GM13976 (cell line): ENCODE measurements at regions not wholly inside any gene's neighbourhood (a gene's known extent, or its start where the extent isn't known, plus 50 kb on each side); places are given as distances from the start of the nearest gene placed in this dataset.
"Not testable (repeated sequence)": the region's sequence is repeated elsewhere in the genome, so short reads cannot be mapped to it uniquely, and the experiment has no call there.

Experiments
- DNase-seq: peaks from one replicate; pipeline ENCODE4 v3.0.0; 2012; ENCODE audit warnings: low spot score
- in situ Hi-C: fragments of 300-500 bp; cut with MboI; formaldehyde crosslinking; loops from one replicate; pipeline ENCODE4 v1.12.0; 2022; ENCODE audit warnings: low sequenced_read_pairs, mixed read lengths, inconsistent platforms; ENCODE audit not compliant: unreplicated experiment
- TF ChIP-seq, protein P1 (sequence below): IDR thresholded peaks from 2 replicates; pipeline ENCODE4 v1.5.1; 2012; ENCODE audit warnings: borderline replicate concordance, mild to moderate bottlenecking; ENCODE audit not compliant: insufficient read depth; ENCODE audit errors: extremely low read depth, missing control alignments, control extremely low read depth

DNA sequence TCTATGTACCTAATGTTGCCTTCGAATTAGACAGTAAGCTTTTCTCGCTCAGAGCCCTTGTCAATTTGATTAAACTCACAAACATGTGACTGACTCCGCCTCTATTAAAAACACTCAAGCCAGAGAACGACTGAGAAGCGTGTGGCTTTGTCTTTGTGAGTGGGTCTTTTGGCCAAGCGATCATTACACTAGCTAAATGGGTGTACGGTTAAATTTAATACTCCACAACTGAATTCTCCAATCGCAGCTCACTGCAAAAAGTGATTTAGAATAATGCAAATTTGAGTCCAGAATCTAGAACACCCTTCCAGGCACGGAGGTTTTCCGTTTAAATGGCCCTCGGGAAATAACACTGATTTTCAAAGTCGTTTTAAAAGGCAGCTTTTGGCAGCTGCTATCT is 253.7 kb downstream of the EFCAB11 start:
- TF ChIP-seq, protein P1, sequence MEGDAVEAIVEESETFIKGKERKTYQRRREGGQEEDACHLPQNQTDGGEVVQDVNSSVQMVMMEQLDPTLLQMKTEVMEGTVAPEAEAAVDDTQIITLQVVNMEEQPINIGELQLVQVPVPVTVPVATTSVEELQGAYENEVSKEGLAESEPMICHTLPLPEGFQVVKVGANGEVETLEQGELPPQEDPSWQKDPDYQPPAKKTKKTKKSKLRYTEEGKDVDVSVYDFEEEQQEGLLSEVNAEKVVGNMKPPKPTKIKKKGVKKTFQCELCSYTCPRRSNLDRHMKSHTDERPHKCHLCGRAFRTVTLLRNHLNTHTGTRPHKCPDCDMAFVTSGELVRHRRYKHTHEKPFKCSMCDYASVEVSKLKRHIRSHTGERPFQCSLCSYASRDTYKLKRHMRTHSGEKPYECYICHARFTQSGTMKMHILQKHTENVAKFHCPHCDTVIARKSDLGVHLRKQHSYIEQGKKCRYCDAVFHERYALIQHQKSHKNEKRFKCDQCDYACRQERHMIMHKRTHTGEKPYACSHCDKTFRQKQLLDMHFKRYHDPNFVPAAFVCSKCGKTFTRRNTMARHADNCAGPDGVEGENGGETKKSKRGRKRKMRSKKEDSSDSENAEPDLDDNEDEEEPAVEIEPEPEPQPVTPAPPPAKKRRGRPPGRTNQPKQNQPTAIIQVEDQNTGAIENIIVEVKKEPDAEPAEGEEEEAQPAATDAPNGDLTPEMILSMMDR: no peak
- in situ Hi-C loops: no loop called here
- DNase-seq: no peak

DNA sequence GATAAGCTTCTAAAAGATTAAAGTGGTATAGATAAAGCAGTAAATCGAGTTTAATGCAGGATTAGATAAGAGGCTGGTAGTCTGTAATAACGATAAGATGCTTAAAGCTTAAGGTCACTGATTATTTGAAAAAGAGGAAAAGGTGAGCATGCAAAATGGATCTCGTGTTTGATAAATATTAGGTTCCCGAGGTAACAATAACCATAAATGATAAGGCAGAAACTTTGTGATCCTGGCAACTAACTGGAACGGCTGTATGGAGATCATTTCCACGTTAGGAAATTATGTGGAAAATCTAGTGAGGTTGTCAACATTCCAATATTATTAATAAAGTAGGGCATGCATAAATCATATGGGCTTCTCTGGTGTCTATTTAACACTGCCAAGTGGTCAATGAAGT is 255.5 kb downstream of the EFCAB11 start:
- in situ Hi-C loops: no loop called here
- DNase-seq: no peak
- TF ChIP-seq, protein P1: no peak

DNA sequence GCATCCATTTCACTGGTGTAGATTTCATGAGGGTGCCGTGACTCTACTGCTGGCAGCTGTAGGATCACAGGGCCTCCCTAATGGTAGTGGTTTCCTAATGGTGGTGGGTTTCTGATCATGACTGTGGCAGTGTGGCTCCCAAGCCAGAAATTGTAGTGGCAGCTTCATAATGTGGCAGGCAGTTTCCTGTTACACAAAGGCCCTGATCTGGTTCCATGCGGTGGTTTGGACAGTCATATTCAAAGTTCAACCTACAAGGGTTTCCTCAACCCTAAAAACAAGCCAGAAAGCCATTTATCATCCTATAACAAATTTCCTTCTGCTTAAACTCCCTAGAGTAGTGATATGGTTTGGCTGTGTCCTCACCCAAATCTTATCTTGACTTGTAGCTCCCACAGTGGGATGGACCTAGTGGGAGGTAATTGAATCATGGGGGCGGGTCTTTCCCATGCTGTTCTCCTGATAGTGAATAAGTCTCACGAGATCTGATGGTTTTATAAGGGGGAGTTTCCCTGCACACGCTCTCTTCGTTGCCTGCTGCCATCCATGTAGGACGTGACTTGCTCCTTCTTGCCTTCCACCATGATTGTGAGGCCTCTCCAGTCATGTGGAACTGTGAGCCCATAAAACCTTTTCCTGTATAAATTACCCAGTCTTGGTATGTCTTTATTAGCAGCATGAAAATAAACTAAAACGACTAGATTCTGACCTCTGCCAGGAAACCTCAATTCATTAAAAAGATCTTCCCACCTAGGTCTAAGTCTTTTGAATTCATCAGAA is 257.1 kb downstream of the EFCAB11 start:
- DNase-seq: no peak
- in situ Hi-C loops: no loop called here
- TF ChIP-seq, protein P1: no peak

- DNase-seq: no peak
- TF ChIP-seq, protein P1: no peak
- in situ Hi-C loops: no loop called here
These were observed 258.7 kb downstream of the EFCAB11 start for GRCh38 chr14:89695846-89696245.

GRCh38 chr14:89690139-89690538 is 264.4 kb downstream of the EFCAB11 start:
- DNase-seq: no peak
- in situ Hi-C loops: no loop called here
- TF ChIP-seq, protein P1: no peak

DNA sequence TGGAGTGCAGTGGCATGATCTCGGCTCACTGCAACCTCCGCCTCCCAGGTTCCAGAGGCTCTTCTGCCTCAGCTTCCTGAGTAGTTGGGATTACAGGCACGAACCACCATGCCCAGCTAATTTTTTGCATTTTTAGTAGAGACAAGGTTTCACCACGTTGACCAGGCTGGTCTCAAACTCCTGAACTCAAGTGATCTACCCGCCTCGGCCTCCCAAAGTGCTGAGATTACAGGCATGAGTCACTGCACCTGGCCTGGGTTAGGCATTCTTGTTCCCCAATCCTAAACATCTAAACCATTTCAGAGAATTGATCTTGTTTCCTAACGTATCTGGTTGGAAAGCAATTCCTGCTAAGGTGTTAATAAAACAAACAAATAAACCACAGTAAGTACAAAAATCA is 264.8 kb downstream of the EFCAB11 start:
- in situ Hi-C loops, DNase-seq: not testable (repeated sequence)

GRCh38 chr14:89688507-89689211 is 265.9 kb downstream of the EFCAB11 start:
- in situ Hi-C loops: no loop called here
- TF ChIP-seq, protein P1: no peak
- DNase-seq: no peak

- in situ Hi-C loops: not testable (repeated sequence)
These were observed 267.4 kb downstream of the EFCAB11 start for GRCh38 chr14:89687129-89687528.

More at GRCh38 chr14:89687129-89687528, 267.4 kb downstream of the EFCAB11 start:
- DNase-seq: not testable (repeated sequence)
